Right lobe of liver (tissue), 4 donors: ENCODE measurements at regions not wholly inside any gene's neighbourhood (a gene's known extent, or its start where the extent isn't known, plus 50 kb on each side); places are given as distances from the start of the nearest gene placed in this dataset.

ENCODE experiments used
- POLR2A ChIP-seq: fragments of 450-650 bp; IDR thresholded peaks from one replicate; pipeline ENCODE4 v1.6.1; 2017; ENCODE audit warnings: antibody characterized with exemption, mild to moderate bottlenecking
- TF ChIP-seq, protein P1 (sequence below), 4 donors: fragments of 200-600 bp in 3 of 4; fragments of 450-650 bp in 1 of 4; IDR thresholded peaks; one replicate each; pipeline versions ENCODE4 v1.5.1 to v1.8.0; 2016 to 2022; ENCODE audit warnings: antibody characterized with exemption in 4 of 4, mild to moderate bottlenecking in 2 of 4
- donor health status: DM: no; HTN: no; CAD: no.
- donor health status: DM: no; HTN: no; CAD: no.
- donor health status: DM: no; HTN: yes; CAD: no.

DNA sequence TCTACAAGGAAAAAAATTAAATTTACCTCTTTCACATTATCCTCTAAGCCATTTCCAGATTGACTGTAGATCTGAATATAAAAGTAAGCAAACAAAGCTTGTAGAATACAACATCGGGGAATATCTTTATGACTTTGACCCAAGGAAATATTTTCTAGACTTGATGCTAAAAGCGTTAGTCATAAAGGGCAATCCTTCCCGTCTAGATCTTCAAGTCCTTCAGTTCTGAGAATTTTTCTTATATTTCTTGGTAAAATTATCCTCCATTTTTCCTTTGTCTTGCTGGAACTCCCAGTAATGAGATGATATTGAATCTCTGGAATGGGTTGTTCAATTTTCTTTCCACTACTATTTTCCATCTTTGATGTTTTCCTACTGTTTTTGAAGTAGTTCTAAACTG is 77.8 kb upstream of the ZNF184 start:
- TF ChIP-seq, protein P1, sequence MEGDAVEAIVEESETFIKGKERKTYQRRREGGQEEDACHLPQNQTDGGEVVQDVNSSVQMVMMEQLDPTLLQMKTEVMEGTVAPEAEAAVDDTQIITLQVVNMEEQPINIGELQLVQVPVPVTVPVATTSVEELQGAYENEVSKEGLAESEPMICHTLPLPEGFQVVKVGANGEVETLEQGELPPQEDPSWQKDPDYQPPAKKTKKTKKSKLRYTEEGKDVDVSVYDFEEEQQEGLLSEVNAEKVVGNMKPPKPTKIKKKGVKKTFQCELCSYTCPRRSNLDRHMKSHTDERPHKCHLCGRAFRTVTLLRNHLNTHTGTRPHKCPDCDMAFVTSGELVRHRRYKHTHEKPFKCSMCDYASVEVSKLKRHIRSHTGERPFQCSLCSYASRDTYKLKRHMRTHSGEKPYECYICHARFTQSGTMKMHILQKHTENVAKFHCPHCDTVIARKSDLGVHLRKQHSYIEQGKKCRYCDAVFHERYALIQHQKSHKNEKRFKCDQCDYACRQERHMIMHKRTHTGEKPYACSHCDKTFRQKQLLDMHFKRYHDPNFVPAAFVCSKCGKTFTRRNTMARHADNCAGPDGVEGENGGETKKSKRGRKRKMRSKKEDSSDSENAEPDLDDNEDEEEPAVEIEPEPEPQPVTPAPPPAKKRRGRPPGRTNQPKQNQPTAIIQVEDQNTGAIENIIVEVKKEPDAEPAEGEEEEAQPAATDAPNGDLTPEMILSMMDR (IDR thresholded peaks at IDR 0.05): no peak
- no peak for TF ChIP-seq POLR2A
